ENCODE measurements at regions not wholly inside any gene's neighbourhood (a gene's known extent, or its start where the extent isn't known, plus 50 kb on each side); places are given as distances from the start of the nearest gene placed in this dataset.

GRCh38 chr13:70842062-70842644 lies 733.9 kb upstream of the KLHL1 start:
- TF ChIP-seq POLR2A (IDR thresholded peaks at IDR 0.05; ENCODE audit: low read depth, low read length) (no peak), POLR2AphosphoS5 (IDR thresholded peaks at IDR 0.05; ENCODE audit: low read depth, low read length) (no peak)
